Astrocyte of the cerebellum (primary cell): ENCODE measurements at regions not wholly inside any gene's neighbourhood (a gene's known extent, or its start where the extent isn't known, plus 50 kb on each side); places are given as distances from the start of the nearest gene placed in this dataset.

Experiments used
- DNase-seq: peaks from one replicate; pipeline ENCODE4 v3.0.0-alpha.2; 2011; ENCODE audit warnings: low read depth
- H3K4me3 ChIP-seq: 2 replicates; pipeline ENCODE4 v1.5.1; 2011; ENCODE audit warnings: mild to moderate bottlenecking, low read depth, low read length, moderate library complexity
- CTCF ChIP-seq: IDR thresholded peaks from 2 replicates; pipeline ENCODE4 v1.5.1; 2012; ENCODE audit warnings: low read length, low read depth, moderate library complexity, mild to moderate bottlenecking; ENCODE audit errors: missing control alignments
- in situ Hi-C: cut with HindIII; loops from 2 replicates; pipeline ENCODE4 v1.10.0; 2017; ENCODE audit warnings: low sequenced_read_pairs

- H3K4me3 ChIP-seq = no peak overlapping the region
- TF ChIP-seq CTCF = no peak
- in situ Hi-C loops = no loop called here
- DNase-seq = peak; percentile 53
Measured at GRCh38 chr9:119974026-119974425, 604.8 kb upstream of the BRINP1 start.

- in situ Hi-C loops = no loop called here
- peak; percentile 67 for DNase-seq
- no peak overlapping the region for H3K4me3 ChIP-seq
- TF ChIP-seq CTCF = peak; percentile 99
Measured at GRCh38 chr9:119968836-119969707, 599.8 kb upstream of the BRINP1 start.

GRCh38 chr9:119967867-119968535, 598.8 kb upstream of the BRINP1 start:
- DNase-seq = no peak
- TF ChIP-seq CTCF = no peak
- in situ Hi-C loops = no loop called here
- no peak overlapping the region for H3K4me3 ChIP-seq

GRCh38 chr9:119963798-119964372, 594.6 kb upstream of the BRINP1 start:
- in situ Hi-C loops = no loop called here
- DNase-seq = peak; percentile 94
- no peak for TF ChIP-seq CTCF
- H3K4me3 ChIP-seq = no peak overlapping the region

DNA sequence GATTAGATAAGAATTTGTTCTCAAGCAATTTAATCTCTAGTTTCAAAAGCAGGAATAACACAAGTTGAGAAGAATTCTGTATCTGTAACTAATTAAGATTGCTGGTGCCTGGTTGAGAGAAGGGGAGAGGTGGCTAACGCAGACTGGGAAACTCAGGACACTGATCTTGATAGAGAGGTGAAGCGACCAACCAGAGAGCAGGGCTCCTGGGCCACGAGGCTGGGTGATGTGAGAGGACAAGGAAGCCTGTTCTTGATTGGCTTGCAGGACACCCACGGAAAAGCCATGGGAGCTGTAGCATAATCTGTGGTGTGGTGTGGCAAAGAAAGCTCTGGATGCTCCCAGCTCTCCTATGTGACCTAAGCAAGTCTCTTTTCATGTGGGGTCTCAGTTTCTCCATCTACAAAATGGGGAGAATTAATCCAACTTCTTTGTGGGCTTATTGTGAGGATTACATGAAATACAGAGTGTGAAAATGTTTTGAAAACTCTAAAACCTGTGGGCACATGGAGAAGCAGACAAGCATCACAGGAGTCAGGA, 594.1 kb upstream of the BRINP1 start:
- H3K4me3 ChIP-seq = no peak overlapping the region
- no peak for TF ChIP-seq CTCF
- in situ Hi-C loops = no loop called here
- DNase-seq = peak; percentile 42

DNA sequence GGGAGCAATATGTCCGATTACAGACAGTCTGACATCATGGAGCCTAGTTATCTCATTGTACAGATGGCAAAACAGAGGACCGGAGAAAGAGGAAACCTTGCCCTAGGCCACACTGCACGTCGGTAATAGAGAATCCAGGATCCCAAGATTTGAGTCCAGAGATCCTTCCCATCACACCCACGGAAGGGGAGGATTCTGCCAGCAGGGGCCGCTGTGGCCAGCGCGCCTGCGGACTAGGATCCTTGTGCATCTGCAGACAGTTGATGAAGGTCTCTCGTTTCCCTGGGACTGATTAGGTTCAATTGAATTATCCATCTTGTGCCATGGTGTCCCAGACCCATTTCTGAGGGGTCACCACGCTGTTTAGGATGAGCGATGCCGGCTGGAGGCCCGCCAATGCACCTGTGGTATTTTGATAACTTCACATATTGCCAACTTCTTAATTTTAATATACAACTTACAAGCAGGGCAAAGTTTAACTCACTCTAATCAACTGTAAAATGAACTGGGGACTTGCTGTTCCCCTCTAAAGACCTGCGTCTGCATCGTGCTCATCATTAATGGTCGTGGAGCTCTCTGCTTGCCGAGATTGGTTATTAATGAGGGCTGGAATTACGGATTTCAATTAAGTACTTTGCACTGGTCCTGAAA, 592.7 kb upstream of the BRINP1 start:
- no peak overlapping the region for H3K4me3 ChIP-seq
- peak; percentile 73 for TF ChIP-seq CTCF
- no peak for DNase-seq
- in situ Hi-C loops = no loop called here
